ENCODE measurements at regions not wholly inside any gene's neighbourhood (a gene's known extent, or its start where the extent isn't known, plus 50 kb on each side); places are given as distances from the start of the nearest gene placed in this dataset.

GRCh38 chr14:94961386-94962165 lies 191.7 kb upstream of the GSC start:
- no peak for DNase-seq (ENCODE audit: low read depth in 4 of 4, low spot score in 2 of 4)

- peak in 1 of 4 donors; percentile 9 for DNase-seq (ENCODE audit: low read depth in 4 of 4, low spot score in 2 of 4)
Measured at GRCh38 chr14:94960285-94961001, 190.5 kb upstream of the GSC start.

GRCh38 chr14:94953541-94954260 lies 183.8 kb upstream of the GSC start:
- no peak for DNase-seq (ENCODE audit: low read depth in 4 of 4, low spot score in 2 of 4)

- no peak for DNase-seq (ENCODE audit: low read depth in 4 of 4, low spot score in 2 of 4)
Measured at GRCh38 chr14:94952097-94952496, 182.2 kb upstream of the GSC start.

GRCh38 chr14:94946244-94946643 lies 176.3 kb upstream of the GSC start:
- no peak for DNase-seq (ENCODE audit: low read depth in 4 of 4, low spot score in 2 of 4)

- DNase-seq (ENCODE audit: low read depth in 4 of 4, low spot score in 2 of 4) = no peak
Measured at GRCh38 chr14:94945615-94946014, 175.7 kb upstream of the GSC start.

- no peak for DNase-seq (ENCODE audit: low read depth in 4 of 4, low spot score in 2 of 4)
Measured at GRCh38 chr14:94944636-94945258, 174.8 kb upstream of the GSC start.

GRCh38 chr14:94942601-94943000 lies 172.7 kb upstream of the GSC start:
- DNase-seq (ENCODE audit: low read depth in 4 of 4, low spot score in 2 of 4) = no peak

- no peak for DNase-seq (ENCODE audit: low read depth in 4 of 4, low spot score in 2 of 4)
Measured at GRCh38 chr14:94941311-94941710, 171.4 kb upstream of the GSC start.

GRCh38 chr14:94940263-94940993 lies 170.5 kb upstream of the GSC start:
- DNase-seq (ENCODE audit: low read depth in 4 of 4, low spot score in 2 of 4) = no peak

- no peak for DNase-seq (ENCODE audit: low read depth in 4 of 4, low spot score in 2 of 4)
Measured at GRCh38 chr14:94938016-94938415, 168.1 kb upstream of the GSC start.

- peak in 1 of 4 donors; percentile 9 for DNase-seq (ENCODE audit: low read depth in 4 of 4, low spot score in 2 of 4)
Measured at GRCh38 chr14:94936901-94937685, 167.2 kb upstream of the GSC start.

- DNase-seq (ENCODE audit: low read depth in 4 of 4, low spot score in 2 of 4) = peak in 3 of 4 donors; percentile 27 to 59 (median 59)
Measured at GRCh38 chr14:94936401-94936892, 166.5 kb upstream of the GSC start.

- no peak for DNase-seq (ENCODE audit: low read depth in 4 of 4, low spot score in 2 of 4)
Measured at GRCh38 chr14:94935706-94936300, 165.9 kb upstream of the GSC start.

GRCh38 chr14:94934276-94934810 lies 164.4 kb upstream of the GSC start:
- no peak for DNase-seq (ENCODE audit: low read depth in 4 of 4, low spot score in 2 of 4)

GRCh38 chr14:94933486-94933885 lies 163.6 kb upstream of the GSC start:
- DNase-seq (ENCODE audit: low read depth in 4 of 4, low spot score in 2 of 4) = no peak

GRCh38 chr14:94932589-94932988 lies 162.7 kb upstream of the GSC start:
- DNase-seq (ENCODE audit: low read depth in 4 of 4, low spot score in 2 of 4) = no peak

GRCh38 chr14:94930690-94931089 lies 160.8 kb upstream of the GSC start:
- DNase-seq (ENCODE audit: low read depth in 4 of 4, low spot score in 2 of 4) = no peak

- no peak for DNase-seq (ENCODE audit: low read depth in 4 of 4, low spot score in 2 of 4)
Measured at GRCh38 chr14:94929354-94929753, 159.4 kb upstream of the GSC start.

Measured in left renal cortex interstitium (tissue), 4 donors.